ENCODE measurements at regions not wholly inside any gene's neighbourhood (a gene's known extent, or its start where the extent isn't known, plus 50 kb on each side); places are given as distances from the start of the nearest gene placed in this dataset.

DNA sequence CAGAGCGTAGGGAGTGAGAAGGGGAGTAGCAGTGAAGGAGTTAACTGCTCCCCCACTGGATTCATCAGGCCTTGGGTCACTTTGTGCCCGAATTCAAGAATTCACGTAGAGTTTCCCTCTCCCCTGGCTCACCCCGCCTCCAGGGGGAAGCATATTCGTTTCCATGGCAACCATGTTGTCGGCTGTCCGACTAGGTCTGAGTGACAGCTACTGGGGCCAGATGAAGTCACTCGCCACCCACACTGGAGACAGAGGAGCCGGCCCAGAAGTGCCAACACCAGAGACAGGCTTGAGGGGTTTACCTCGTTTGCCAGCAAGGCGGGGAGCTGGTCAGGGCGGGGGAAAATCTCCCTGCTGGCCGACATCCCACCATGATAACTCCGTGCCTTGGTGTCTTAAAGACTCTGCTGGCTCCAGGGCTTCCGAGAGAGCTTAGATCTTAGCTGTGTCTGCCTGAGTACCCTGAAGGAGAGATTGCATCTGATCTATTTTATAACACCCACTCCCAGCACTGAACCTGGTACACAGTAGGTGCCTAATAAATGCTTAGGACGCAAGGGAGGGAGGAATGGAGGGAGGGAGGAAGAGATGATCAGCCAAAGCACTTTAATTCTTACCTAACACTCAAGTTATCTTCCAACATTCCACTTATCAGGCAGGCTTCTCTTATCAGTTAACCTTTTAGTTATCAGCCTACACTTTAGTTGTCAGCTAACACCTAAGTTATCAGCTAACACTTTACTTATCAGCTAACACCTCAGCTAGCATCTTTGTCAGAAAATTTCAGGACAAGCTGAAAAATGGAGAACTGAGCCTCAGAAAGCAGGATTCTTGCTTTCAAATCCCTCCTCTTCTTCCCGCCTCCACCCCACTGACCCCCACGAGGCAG is 57.2 kb upstream of the ZNRF4 start:
- TF ChIP-seq ZNF274 (IDR thresholded peaks at IDR 0.05; ENCODE audit: low read depth, low read length) (no peak), SUZ12 (IDR thresholded peaks at IDR 0.05; ENCODE audit: extremely low read depth, insufficient read depth, insufficient read length) (no peak)

All from NT2/D1 (cell line).